ENCODE measurements at regions not wholly inside any gene's neighbourhood (a gene's known extent, or its start where the extent isn't known, plus 50 kb on each side); places are given as distances from the start of the nearest gene placed in this dataset.

DNA sequence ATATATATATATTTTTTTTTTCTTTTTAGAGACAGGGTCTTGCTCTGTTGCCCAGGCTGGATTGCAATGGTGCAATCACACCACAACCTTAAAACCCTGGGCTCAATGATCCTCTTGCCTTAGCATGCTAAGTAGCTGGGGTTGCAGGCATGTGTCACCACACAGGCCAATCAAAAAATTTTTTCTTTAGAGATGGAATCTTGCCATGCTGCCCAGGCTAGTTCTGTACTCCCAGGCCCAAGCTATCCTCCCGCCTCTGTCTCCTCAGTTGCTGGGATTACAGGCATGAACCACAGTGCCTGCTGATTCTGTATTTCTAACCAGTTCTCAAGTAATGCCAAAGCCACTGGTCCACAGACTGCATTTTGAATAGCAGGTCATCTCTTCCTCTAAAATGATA lies 291.3 kb upstream of the ZPLD1 start:
- DNase-seq (ENCODE audit: low read depth), result no peak
- TF ChIP-seq, protein P1, sequence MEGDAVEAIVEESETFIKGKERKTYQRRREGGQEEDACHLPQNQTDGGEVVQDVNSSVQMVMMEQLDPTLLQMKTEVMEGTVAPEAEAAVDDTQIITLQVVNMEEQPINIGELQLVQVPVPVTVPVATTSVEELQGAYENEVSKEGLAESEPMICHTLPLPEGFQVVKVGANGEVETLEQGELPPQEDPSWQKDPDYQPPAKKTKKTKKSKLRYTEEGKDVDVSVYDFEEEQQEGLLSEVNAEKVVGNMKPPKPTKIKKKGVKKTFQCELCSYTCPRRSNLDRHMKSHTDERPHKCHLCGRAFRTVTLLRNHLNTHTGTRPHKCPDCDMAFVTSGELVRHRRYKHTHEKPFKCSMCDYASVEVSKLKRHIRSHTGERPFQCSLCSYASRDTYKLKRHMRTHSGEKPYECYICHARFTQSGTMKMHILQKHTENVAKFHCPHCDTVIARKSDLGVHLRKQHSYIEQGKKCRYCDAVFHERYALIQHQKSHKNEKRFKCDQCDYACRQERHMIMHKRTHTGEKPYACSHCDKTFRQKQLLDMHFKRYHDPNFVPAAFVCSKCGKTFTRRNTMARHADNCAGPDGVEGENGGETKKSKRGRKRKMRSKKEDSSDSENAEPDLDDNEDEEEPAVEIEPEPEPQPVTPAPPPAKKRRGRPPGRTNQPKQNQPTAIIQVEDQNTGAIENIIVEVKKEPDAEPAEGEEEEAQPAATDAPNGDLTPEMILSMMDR (IDR thresholded peaks at IDR 0.05; ENCODE audit: insufficient read depth, low read depth, low read length), result no peak
- POLR2A ChIA-PET, result no interaction called here
- no peaks in the 10 kb centered on the region for H3K36me3 ChIP-seq (ENCODE audit: control insufficient read depth, insufficient read depth, low read length)
- H3K4me3 ChIP-seq (ENCODE audit: low read depth, low read length), result no peak overlapping the region
- H3K27me3 ChIP-seq (ENCODE audit: control insufficient read depth, insufficient read depth, low read length), result no peaks in the 10 kb centered on the region
- CTCF ChIA-PET, result interaction anchor here (1.0 kb wide), 1 partner anchor 14 kb away, joined by 4 read pairs; no protein-coding TSS in a partner anchor

DNA sequence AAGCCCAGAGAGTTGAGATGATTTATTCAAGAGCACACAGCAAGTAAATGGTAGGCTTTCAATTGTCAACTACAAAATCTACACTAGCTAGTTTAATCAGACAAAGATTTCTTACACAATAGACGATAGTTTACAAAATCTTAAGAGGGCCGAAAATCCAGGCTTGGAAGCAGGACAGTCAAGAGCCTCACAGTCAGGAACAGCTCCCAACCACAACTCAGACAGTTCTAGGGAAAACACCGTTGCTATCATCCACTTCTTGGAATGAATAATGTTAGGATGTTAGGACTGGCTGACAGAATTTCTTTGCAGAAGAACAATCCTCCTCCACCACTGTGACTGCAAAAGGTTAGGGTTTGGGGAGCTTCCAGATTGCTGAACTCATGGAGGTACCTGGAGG lies 290.8 kb upstream of the ZPLD1 start:
- H3K27me3 ChIP-seq (ENCODE audit: control insufficient read depth, insufficient read depth, low read length), result no peaks in the 10 kb centered on the region
- DNase-seq (ENCODE audit: low read depth), result no peak
- no peaks in the 10 kb centered on the region for H3K36me3 ChIP-seq (ENCODE audit: control insufficient read depth, insufficient read depth, low read length)
- ChIA-PET POLR2A (no interaction called here), CTCF (no interaction called here)
- TF ChIP-seq, protein P1 (IDR thresholded peaks at IDR 0.05; ENCODE audit: insufficient read depth, low read depth, low read length), result no peak
- H3K4me3 ChIP-seq (ENCODE audit: low read depth, low read length), result no peak overlapping the region

DNA sequence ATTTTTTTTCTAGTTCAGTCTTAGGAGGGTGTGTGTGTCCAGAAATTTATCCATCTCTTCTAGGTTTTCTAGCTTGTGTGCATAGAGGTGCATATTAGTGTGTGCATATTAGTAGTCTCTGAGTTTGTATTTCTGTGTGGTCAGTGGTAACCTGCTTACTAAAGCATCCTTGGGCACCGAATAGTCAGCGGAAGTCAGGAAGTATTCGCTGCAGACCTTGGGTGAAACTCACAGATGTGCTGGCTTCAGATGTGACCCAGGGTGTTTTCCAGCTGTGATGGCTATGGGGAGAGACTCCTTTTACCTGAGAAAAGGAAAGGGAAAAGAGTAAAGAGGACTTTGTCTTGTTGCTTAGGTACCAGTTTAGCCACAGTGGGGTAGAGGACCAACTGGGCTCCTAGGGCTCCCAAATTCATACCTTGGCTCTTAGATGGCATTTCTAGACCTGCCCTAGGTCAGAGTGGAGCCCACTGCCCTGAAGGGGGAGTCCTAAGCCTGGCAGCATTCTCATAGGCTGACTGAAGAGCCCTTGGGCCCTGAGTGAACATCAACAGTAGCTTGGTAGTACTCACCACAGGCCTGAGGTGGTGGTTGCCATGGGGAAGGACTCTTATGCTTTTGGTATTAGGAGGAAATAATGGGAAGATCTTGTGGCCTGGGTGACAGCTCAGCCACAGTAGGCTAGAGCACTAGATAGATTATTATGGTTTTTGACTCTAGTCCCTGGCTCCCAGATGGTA lies 286.0 kb upstream of the ZPLD1 start:
- TF ChIP-seq, protein P1 (IDR thresholded peaks at IDR 0.05; ENCODE audit: insufficient read depth, low read depth, low read length), result no peak
- CTCF ChIA-PET, result interaction anchor here (0.5 kb wide), 1 partner anchor 64 kb away, joined by 3 read pairs; no protein-coding TSS in a partner anchor
- H3K27me3 ChIP-seq (ENCODE audit: control insufficient read depth, insufficient read depth, low read length), result no peaks in the 10 kb centered on the region

DNA sequence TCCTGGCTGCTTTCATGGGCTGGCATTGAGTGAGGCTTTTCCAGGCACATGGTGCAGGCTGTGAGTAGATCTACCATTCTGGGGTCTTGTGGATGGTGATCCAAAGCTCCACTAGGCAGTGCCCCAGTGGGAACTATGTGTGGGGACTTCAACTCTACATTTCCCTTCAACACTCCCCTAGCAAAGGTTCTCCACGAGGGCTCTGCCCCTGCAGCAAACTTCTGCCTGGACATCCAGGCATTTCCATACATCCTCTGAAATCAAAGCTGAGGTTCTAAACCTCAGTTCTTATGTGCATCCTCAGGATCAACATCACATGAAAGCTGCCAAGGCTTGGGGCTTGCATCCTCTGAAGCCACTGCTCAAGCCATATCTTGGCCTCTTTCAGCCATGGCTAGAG lies 282.9 kb upstream of the ZPLD1 start:
- no peak for DNase-seq (ENCODE audit: low read depth)
- no peaks in the 10 kb centered on the region for H3K36me3 ChIP-seq (ENCODE audit: control insufficient read depth, insufficient read depth, low read length)
- no peaks in the 10 kb centered on the region for H3K27me3 ChIP-seq (ENCODE audit: control insufficient read depth, insufficient read depth, low read length)
- CTCF ChIA-PET, result interaction anchor here (0.6 kb wide), 1 partner anchor 956 kb away, joined by 3 read pairs; no protein-coding TSS in a partner anchor
- TF ChIP-seq, protein P1 (IDR thresholded peaks at IDR 0.05; ENCODE audit: insufficient read depth, low read depth, low read length), result no peak
- H3K4me3 ChIP-seq (ENCODE audit: low read depth, low read length), result no peak overlapping the region
- POLR2A ChIA-PET, result no interaction called here

More for the DNA sequence above, 286.0 kb upstream of the ZPLD1 start:
- no peaks in the 10 kb centered on the region for H3K36me3 ChIP-seq (ENCODE audit: control insufficient read depth, insufficient read depth, low read length)
- POLR2A ChIA-PET, result no interaction called here
- no peak overlapping the region for H3K4me3 ChIP-seq (ENCODE audit: low read depth, low read length)
- no peak for DNase-seq (ENCODE audit: low read depth)

DNA sequence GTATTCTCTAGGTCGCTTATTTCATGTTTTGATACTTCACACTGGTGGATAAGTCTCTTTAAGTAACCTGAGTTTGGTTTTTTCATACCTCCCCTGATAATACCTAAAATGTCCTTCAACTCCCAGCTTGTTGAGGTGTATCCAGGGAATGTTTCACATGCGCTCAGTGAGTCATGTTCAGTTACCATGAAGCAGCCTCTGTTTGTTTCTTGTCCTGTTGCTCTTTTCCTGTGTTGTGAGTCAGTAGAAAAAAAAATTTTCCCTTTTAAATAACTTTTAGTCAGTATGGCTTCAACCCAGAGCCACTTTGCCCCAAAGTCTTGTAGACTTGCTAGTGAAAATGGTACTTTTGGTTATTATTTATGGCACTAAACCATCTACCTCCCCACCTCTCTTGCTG lies 278.4 kb upstream of the ZPLD1 start:
- Histone ChIP-seq H3K36me3 (ENCODE audit: control insufficient read depth, insufficient read depth, low read length) (no peaks in the 10 kb centered on the region), H3K4me3 (ENCODE audit: low read depth, low read length) (no peak overlapping the region), H3K27me3 (ENCODE audit: control insufficient read depth, insufficient read depth, low read length) (no peaks in the 10 kb centered on the region)
- CTCF ChIA-PET, result interaction anchor here (2.0 kb wide), 1 partner anchor 69 kb away, joined by 5 read pairs; no protein-coding TSS in a partner anchor
- POLR2A ChIA-PET, result no interaction called here
- TF ChIP-seq, protein P1 (IDR thresholded peaks at IDR 0.05; ENCODE audit: insufficient read depth, low read depth, low read length), result no peak
- DNase-seq (ENCODE audit: low read depth), result peak; percentile 74

Measured in BJ (cell line).